PC-9 (cell line): ENCODE measurements at regions not wholly inside any gene's neighbourhood (a gene's known extent, or its start where the extent isn't known, plus 50 kb on each side); places are given as distances from the start of the nearest gene placed in this dataset.

Experiments
- CTCF ChIP-seq: fragments of 200-600 bp; sonication (generic); conservative IDR thresholded peaks from 2 replicates; pipeline ENCODE4 v1.6.1; 2017; ENCODE audit warnings: mixed run types, antibody characterized with exemption, mild to moderate bottlenecking, moderate library complexity
- EZH2 ChIP-seq: fragments of 200-600 bp; sonication (generic); IDR thresholded peaks from 2 replicates; pipeline ENCODE4 v1.8.0; 2017; ENCODE audit warnings: antibody characterized with exemption, low read depth

DNA sequence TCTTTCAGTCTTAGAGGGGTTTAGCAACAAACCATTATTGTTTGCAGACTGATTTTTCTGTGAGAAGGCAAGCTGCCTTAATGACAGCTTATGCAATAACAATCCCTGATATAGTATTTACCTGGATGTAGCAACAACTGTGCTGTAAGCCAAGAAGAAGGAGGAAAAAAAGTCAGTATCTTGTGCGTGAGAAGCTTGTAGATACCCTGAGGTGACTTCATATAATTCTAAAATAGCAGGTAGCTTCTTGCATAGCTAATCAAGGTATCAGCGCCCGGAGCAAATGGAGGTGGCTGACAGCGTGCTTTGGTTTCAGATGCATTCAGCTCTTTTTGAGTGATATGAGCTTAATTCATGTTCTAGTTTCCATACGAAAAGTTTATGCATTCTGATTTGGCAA lies 309.8 kb downstream of the KLF5 start:
- no peak for TF ChIP-seq CTCF
- TF ChIP-seq EZH2 = no peak
